ENCODE measurements at regions not wholly inside any gene's neighbourhood (a gene's known extent, or its start where the extent isn't known, plus 50 kb on each side); places are given as distances from the start of the nearest gene placed in this dataset.

GRCh38 chr9:129323376-129323998, 145.4 kb upstream of the IER5L start:
- intact Hi-C loops (cut with micrococcal nuclease): no loop called here
- no peak for DNase-seq
- H3K9me3 Mint-ChIP-seq: no peaks in the 10 kb centered on the region
- H3K4me1 ChIP-seq (ENCODE audit: insufficient read depth, low read length): peaks cover 27% of the 10 kb centered on the region
- H3K4me3 ChIP-seq (ENCODE audit: low read length in 2 of 2): no peak overlapping the region
- ChIA-PET POLR2A (ENCODE audit: partially characterized antibody) (interaction anchor here (0.6 kb wide), 1 partner anchor 303 kb away, joined by 4 read pairs; the partner anchor contains the start of gene NTMT1), CTCF (ENCODE audit: partially characterized antibody) (interaction anchor here (0.8 to 1.1 kb wide), 2 partner anchors 88 to 185 kb away, joined by 3 to 6 read pairs; no protein-coding TSS in a partner anchor)
- H3K36me3 Mint-ChIP-seq: no peaks in the 10 kb centered on the region
- H3K4me1 Mint-ChIP-seq: peaks cover 8 to 25% (median 13%) of the 10 kb centered on the region in 4 donors
- peaks cover 0 to 1% of the 10 kb centered on the region in 2 donors for H3K27me3 Mint-ChIP-seq
- H3K27me3 ChIP-seq (ENCODE audit: insufficient read depth, low read length): no peaks in the 10 kb centered on the region
- no peak overlapping the region for H3K4me3 Mint-ChIP-seq
- no peaks in the 10 kb centered on the region for H3K9me3 ChIP-seq (ENCODE audit: control insufficient read depth in 1 of 2, low read length in 2 of 2)
- peak overlapping the region in 1 of 7 donors; percentile 13 for H3K27ac Mint-ChIP-seq
- H3K27ac ChIP-seq (ENCODE audit: low read depth, low read length): no peak overlapping the region
- H3K36me3 ChIP-seq (ENCODE audit: insufficient read depth, low read length): no peaks in the 10 kb centered on the region

DNA sequence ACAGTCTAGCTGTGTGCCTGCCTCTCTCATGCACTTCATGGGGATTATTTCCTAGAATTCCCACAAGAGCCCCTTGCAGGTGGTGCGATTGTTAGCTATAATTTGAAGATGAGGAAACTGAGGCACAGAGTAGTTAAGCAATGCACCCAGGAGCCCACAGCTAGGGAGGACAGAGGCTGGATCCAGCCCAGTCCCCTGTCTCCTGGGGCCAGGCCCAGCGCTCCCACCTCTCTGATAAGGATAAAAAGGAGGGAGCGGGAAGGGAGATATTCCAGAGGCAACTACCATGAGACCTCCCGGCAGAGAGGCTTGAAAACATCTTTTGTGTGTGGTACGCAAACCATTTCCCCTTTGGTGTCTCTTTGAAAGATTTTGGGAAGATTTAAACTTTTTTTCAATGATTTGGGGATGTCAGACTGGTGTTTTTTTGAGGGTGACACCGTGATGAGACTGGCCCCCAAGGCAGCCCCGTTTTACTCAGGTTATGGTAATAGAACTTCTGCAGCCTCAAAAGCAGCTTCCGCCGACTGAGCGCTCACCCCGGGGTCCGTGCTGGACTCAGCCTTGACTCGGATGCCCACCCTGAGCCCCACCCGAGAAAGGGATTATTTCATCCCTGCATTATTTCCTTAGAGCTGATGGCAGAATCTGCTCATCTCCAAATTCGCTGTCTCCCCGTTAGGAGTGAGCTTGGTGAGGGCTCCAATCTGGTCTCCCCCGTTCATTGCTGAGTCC, 144.7 kb upstream of the IER5L start:
- DNase-seq: no peak
- CTCF ChIA-PET (ENCODE audit: partially characterized antibody): interaction anchor here (1.1 to 1.2 kb wide), 2 partner anchors 148 to 184 kb away, joined by 4 to 6 read pairs; no protein-coding TSS in a partner anchor
- Histone ChIP-seq H3K27me3 (ENCODE audit: insufficient read depth, low read length) (no peaks in the 10 kb centered on the region), H3K27ac (ENCODE audit: low read depth, low read length) (no peak overlapping the region), H3K36me3 (ENCODE audit: insufficient read depth, low read length) (no peaks in the 10 kb centered on the region), H3K4me3 (ENCODE audit: low read length in 2 of 2) (no peak overlapping the region), H3K9me3 (ENCODE audit: control insufficient read depth in 1 of 2, low read length in 2 of 2) (no peaks in the 10 kb centered on the region), H3K4me1 (ENCODE audit: insufficient read depth, low read length) (peaks cover 21% of the 10 kb centered on the region)
- no peaks in the 10 kb centered on the region for H3K9me3 Mint-ChIP-seq
- H3K36me3 Mint-ChIP-seq: no peaks in the 10 kb centered on the region
- H3K27ac Mint-ChIP-seq: no peak overlapping the region
- intact Hi-C loops (cut with micrococcal nuclease): no loop called here
- POLR2A ChIA-PET (ENCODE audit: partially characterized antibody): interaction anchor here (0.6 kb wide), 1 partner anchor 303 kb away, joined by 4 read pairs; the partner anchor contains the start of gene NTMT1
- H3K4me3 Mint-ChIP-seq: no peak overlapping the region
- peaks cover 5 to 20% (median 10%) of the 10 kb centered on the region in 4 donors for H3K4me1 Mint-ChIP-seq
- H3K27me3 Mint-ChIP-seq: peaks cover 0 to 1% of the 10 kb centered on the region in 2 donors

DNA sequence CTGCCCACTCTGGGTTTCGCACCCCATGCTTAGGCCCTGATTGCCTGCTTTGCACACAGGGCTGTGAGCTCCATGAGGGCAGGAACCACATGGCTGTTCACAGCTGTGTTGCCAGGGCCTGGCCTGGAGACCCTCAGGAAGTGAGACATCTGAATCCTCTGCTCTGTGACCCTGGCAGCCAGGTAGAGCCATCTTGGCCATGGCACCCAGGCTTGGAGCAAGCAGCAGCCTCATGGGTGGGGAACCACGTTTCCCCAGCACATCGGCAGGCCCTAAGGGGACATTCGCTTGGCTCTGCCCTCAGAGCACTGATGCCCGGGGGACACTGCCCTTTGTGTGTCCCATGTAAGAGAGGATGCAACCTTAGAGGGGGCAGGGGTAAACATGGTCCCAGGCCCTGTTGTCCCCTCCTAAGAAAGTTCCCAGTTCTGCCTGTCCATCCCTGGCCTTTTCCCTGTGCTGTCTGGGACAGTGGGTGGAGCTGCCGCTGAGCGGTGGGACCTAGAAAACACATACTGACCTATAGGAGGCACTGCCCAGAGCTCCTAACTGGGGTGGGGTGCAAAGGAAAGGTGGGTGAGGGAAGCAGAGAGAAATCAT, 144.1 kb upstream of the IER5L start:
- POLR2A ChIA-PET (ENCODE audit: partially characterized antibody): no interaction called here
- peak overlapping the region in 2 of 7 donors; percentile 11 to 71 for H3K27ac Mint-ChIP-seq
- intact Hi-C loops (cut with micrococcal nuclease): no loop called here

DNA sequence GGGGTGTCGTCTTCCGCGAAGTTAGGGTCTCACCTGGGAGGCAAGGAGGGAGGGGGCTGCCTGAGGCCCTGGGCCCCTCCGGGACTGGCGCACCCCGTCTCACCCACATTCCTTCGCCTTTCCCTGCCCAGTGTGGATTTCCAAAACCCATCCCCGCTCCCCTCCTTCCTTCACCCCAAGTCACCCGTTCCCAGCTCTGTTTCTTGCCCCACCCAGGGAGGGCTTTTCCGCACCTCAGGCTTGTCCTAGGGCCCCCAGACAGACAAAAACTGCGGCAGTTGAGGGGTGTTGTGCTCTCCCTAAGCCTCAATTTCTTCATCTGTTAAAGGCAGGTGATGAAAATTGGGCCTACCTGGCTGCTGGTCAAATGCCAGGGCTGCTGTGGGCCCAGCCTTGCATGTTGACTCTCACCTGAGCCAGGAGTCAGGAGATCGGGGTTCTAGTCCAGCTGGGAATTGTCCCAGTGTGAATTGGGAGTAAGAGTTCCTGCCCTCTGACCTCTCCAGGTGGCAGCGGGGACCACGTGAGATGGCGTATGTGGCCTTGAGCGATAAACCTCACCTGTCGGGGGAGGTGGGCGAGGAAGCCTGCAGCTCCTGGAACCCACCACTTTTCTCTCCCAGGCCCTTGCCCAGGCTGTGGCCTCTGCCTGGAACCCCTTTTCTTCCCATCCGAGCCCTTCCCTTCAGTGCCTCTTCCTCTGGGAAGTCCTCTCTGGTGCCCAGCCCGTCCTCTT, 143.4 kb upstream of the IER5L start:
- peaks cover 5 to 20% (median 9%) of the 10 kb centered on the region in 4 donors for H3K4me1 Mint-ChIP-seq
- intact Hi-C loops (cut with micrococcal nuclease): no loop called here
- ChIA-PET CTCF (ENCODE audit: partially characterized antibody) (interaction anchor here (0.9 to 2.7 kb wide), 9 partner anchors 9 to 302 kb away, joined by 3 to 13 read pairs (median 4); no protein-coding TSS in a partner anchor), POLR2A (ENCODE audit: partially characterized antibody) (interaction anchor here (0.6 to 2.0 kb wide), 11 partner anchors 12 to 290 kb away, joined by 3 to 11 read pairs (median 5); partner anchors contain the start of gene IER5L)
- Histone ChIP-seq H3K4me3 (ENCODE audit: low read length in 2 of 2) (peak overlapping the region in 1 of 2 donors; percentile 51), H3K27ac (ENCODE audit: low read depth, low read length) (no peak overlapping the region), H3K9me3 (ENCODE audit: control insufficient read depth in 1 of 2, low read length in 2 of 2) (no peaks in the 10 kb centered on the region), H3K4me1 (ENCODE audit: insufficient read depth, low read length) (peaks cover 20% of the 10 kb centered on the region), H3K27me3 (ENCODE audit: insufficient read depth, low read length) (no peaks in the 10 kb centered on the region), H3K36me3 (ENCODE audit: insufficient read depth, low read length) (no peaks in the 10 kb centered on the region)
- DNase-seq: no peak
- peak overlapping the region in 3 of 8 donors; percentile 9 to 58 (median 26) for H3K4me3 Mint-ChIP-seq
- H3K27ac Mint-ChIP-seq: peak overlapping the region in 2 of 7 donors; percentile 71 to 74
- no peaks in the 10 kb centered on the region for H3K36me3 Mint-ChIP-seq
- no peaks in the 10 kb centered on the region for H3K9me3 Mint-ChIP-seq
- peaks cover 0 to 1% of the 10 kb centered on the region in 2 donors for H3K27me3 Mint-ChIP-seq

More for the DNA sequence above, 144.1 kb upstream of the IER5L start:
- no peak for DNase-seq
- CTCF ChIA-PET (ENCODE audit: partially characterized antibody): interaction anchor here (1.1 to 2.7 kb wide), 3 partner anchors 148 to 302 kb away, joined by 4 to 13 read pairs (median 6); no protein-coding TSS in a partner anchor
- Histone ChIP-seq H3K27ac (ENCODE audit: low read depth, low read length) (no peak overlapping the region), H3K36me3 (ENCODE audit: insufficient read depth, low read length) (no peaks in the 10 kb centered on the region), H3K4me1 (ENCODE audit: insufficient read depth, low read length) (peaks cover 20% of the 10 kb centered on the region), H3K4me3 (ENCODE audit: low read length in 2 of 2) (no peak overlapping the region), H3K27me3 (ENCODE audit: insufficient read depth, low read length) (no peaks in the 10 kb centered on the region), H3K9me3 (ENCODE audit: control insufficient read depth in 1 of 2, low read length in 2 of 2) (no peaks in the 10 kb centered on the region)
- Mint-ChIP-seq H3K9me3 (no peaks in the 10 kb centered on the region), H3K36me3 (no peaks in the 10 kb centered on the region), H3K4me3 (peak overlapping the region in 2 of 8 donors; percentile 22 to 58), H3K27me3 (peaks cover 0 to 1% of the 10 kb centered on the region in 2 donors), H3K4me1 (peaks cover 5 to 20% (median 9%) of the 10 kb centered on the region in 4 donors)

GRCh38 chr9:129320575-129321285, 142.7 kb upstream of the IER5L start:
- Mint-ChIP-seq H3K4me1 (peaks cover 5 to 20% (median 9%) of the 10 kb centered on the region in 4 donors), H3K36me3 (no peaks in the 10 kb centered on the region), H3K27ac (peak overlapping the region in 6 of 7 donors; percentile 50 to 97 (median 78)), H3K9me3 (no peaks in the 10 kb centered on the region), H3K27me3 (peaks cover 0 to 1% of the 10 kb centered on the region in 2 donors), H3K4me3 (peak overlapping the region; percentile 62 to 90 (median 82))
- Histone ChIP-seq H3K27ac (ENCODE audit: low read depth, low read length) (no peak overlapping the region), H3K36me3 (ENCODE audit: insufficient read depth, low read length) (no peaks in the 10 kb centered on the region), H3K9me3 (ENCODE audit: control insufficient read depth in 1 of 2, low read length in 2 of 2) (no peaks in the 10 kb centered on the region), H3K4me1 (ENCODE audit: insufficient read depth, low read length) (peaks cover 20% of the 10 kb centered on the region), H3K27me3 (ENCODE audit: insufficient read depth, low read length) (no peaks in the 10 kb centered on the region), H3K4me3 (ENCODE audit: low read length in 2 of 2) (peak overlapping the region in 1 of 2 donors; percentile 51)
- CTCF ChIA-PET (ENCODE audit: partially characterized antibody): interaction anchor here (0.6 to 2.7 kb wide), 20 partner anchors 9 to 303 kb away, joined by 3 to 13 read pairs (median 3); partner anchors contain the start of gene IER5L
- peak; percentile 63 to 74 (median 68) for DNase-seq
- intact Hi-C loops (cut with micrococcal nuclease): loop anchor here (1.0 kb wide), 3 partner anchors 181 to 290 kb away; no protein-coding TSS in a partner anchor
- POLR2A ChIA-PET (ENCODE audit: partially characterized antibody): interaction anchor here (0.6 to 2.0 kb wide), 15 partner anchors 13 to 305 kb away, joined by 3 to 11 read pairs (median 3); partner anchors contain the start of genes IER5L and NTMT1

DNA sequence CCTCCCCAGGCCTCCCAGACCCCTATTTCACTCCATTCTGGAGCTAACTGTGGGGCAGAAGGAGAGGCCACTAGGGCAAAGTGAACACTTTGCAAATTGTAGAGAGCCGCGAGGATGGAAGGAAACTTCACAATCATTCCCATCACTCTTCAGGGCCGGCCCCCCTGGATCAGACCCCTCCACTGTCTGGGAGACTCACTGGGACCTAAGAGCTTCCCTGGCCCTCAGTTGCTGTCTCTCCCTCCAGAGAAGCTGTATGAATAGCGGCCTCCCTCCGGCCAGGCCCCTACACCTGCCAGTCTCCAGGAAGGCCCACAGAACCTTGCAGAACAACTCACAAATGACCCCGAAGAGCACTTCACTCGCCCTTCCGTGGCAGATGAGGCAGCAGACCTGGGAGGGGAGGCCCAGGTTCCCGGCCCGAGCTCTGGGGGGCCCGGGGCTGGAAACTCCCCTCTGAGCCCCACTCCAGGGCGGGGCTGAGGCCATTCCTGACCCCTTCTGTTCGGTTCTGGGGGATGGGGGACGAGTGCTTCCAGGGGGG, 141.9 kb upstream of the IER5L start:
- Histone ChIP-seq H3K36me3 (ENCODE audit: insufficient read depth, low read length) (no peaks in the 10 kb centered on the region), H3K27me3 (ENCODE audit: insufficient read depth, low read length) (no peaks in the 10 kb centered on the region), H3K27ac (ENCODE audit: low read depth, low read length) (no peak overlapping the region), H3K9me3 (ENCODE audit: control insufficient read depth in 1 of 2, low read length in 2 of 2) (no peaks in the 10 kb centered on the region), H3K4me1 (ENCODE audit: insufficient read depth, low read length) (peaks cover 20% of the 10 kb centered on the region), H3K4me3 (ENCODE audit: low read length in 2 of 2) (peak overlapping the region in 1 of 2 donors; percentile 51)
- Mint-ChIP-seq H3K4me1 (peaks cover 5 to 20% (median 9%) of the 10 kb centered on the region in 4 donors), H3K36me3 (no peaks in the 10 kb centered on the region), H3K9me3 (no peaks in the 10 kb centered on the region), H3K27ac (no peak overlapping the region), H3K27me3 (peaks cover 0 to 1% of the 10 kb centered on the region in 2 donors), H3K4me3 (peak overlapping the region; percentile 27 to 83 (median 54))
- intact Hi-C loops (cut with micrococcal nuclease): loop anchor here (1.0 kb wide), 3 partner anchors 181 to 290 kb away; no protein-coding TSS in a partner anchor
- ChIA-PET POLR2A (ENCODE audit: partially characterized antibody) (interaction anchor here (0.8 to 2.0 kb wide), 13 partner anchors 14 to 305 kb away, joined by 3 to 11 read pairs (median 3); partner anchors contain the start of genes IER5L and NTMT1), CTCF (ENCODE audit: partially characterized antibody) (interaction anchor here (0.6 to 2.7 kb wide), 19 partner anchors 8 to 304 kb away, joined by 3 to 13 read pairs (median 3); partner anchors contain the start of gene IER5L)
- DNase-seq: no peak

Measured in CD4-positive, alpha-beta memory T cell (primary cell).